ENCODE measurements at regions not wholly inside any gene's neighbourhood (a gene's known extent, or its start where the extent isn't known, plus 50 kb on each side); places are given as distances from the start of the nearest gene placed in this dataset.
A peak's percentile ranks its signal among the peaks of the same experiment; 100 is the strongest.

DNA sequence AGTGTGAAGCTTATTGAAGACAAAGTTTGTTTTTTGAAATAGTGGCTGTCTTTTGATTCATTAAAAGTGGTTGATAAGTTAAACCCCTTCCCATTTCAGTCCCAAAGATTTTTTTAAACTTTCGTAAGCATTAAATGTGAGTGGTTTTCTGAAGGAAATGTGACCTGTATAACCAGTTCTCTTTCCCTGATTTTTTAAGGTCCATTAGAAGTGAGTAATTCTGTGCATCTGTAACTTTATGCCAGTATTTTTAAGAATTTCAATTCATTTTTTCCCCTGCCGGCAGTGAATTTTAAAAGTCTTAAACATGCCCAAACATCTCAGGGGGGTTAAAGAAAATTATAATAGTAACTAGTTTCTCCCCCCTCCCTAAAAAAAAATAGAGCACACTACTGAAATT lies 254.6 kb upstream of the SP8 start:
- DNase-seq = no peak

DNA sequence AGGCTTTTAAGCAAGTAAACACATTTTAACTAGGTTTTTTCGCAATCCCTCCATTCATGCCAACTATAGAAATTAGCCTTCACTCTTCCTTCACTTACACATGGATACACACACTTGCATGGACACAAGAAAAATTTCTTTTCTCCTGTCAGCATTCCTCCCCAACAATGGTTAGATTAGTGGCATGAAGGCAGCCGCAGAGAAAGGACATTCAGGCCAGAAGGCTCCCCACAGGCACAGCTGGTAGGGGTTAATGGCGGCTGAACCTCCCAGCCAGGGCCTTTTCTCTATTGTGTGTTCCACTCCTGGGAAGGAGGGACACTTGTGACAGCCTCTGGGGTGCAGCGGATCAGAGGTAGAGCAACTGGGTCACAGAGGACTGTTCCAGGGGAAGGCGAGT lies 255.0 kb upstream of the SP8 start:
- no peak for DNase-seq

DNA sequence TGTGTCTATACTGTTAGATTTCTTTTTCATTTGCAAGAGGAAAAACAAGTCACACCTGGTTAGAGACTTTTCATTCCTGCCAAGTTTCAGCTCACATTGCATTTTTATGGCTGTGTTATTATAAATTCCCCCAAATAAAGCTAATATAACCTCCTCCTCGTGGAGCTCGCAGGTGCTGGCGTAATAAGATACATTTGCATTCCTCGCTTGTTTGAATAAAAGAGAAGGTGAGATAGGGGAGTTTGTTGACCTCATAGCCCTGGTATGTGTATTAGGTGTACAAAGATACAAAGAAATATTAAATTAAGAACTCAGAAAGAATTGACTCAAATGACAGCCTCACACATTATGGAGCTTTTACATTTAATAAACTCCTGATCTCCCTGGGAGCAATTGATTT lies 257.7 kb upstream of the SP8 start:
- no peak for DNase-seq

DNA sequence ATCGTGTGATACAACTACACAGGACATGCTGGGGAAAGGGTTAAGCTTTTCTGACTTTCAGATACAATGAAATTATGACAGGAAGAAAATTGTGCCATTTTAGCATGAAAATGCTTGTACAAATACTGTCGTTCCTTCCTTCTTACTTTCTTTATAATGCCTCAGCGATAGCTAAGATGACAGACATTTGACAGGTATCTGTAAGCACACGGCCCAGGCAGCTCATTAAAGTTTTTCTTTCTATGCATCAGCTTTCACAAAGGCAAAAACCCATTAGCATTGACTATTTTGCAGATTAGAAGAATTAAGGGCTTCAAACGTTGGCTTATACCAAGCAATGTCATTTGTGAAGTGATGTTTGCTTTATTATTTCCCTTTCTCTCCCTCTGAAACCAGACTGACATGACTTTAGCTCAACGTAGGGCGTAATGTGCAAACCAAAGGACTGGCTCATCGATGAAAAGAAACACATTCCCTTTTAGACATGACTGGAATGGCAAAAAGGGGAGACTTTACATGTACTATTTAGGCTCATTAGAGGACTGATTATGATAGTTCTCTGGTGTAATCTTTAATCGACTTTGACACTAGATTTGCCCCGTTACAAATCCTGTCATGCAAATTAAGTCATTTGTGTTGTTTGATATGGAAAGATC lies 258.4 kb upstream of the SP8 start:
- DNase-seq = no peak

DNA sequence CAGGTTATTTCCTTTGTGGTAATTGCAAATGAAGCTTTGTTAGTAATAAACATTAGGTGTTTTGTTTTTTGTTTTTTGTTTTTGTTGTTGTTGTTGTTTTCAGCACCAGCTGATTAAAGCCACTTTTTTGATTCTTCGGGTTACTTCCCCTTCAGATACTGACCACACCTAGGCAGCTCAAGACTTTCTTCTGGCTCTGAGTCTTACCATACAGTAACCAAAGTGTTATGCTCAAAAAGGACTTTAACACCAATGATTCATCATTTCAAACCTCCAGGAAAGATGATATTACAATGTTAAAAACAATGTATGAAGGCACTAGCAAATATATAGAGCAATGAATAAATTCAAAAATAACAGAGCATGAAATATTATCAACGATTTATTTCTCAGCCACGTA lies 265.2 kb upstream of the SP8 start:
- no peak for DNase-seq

DNA sequence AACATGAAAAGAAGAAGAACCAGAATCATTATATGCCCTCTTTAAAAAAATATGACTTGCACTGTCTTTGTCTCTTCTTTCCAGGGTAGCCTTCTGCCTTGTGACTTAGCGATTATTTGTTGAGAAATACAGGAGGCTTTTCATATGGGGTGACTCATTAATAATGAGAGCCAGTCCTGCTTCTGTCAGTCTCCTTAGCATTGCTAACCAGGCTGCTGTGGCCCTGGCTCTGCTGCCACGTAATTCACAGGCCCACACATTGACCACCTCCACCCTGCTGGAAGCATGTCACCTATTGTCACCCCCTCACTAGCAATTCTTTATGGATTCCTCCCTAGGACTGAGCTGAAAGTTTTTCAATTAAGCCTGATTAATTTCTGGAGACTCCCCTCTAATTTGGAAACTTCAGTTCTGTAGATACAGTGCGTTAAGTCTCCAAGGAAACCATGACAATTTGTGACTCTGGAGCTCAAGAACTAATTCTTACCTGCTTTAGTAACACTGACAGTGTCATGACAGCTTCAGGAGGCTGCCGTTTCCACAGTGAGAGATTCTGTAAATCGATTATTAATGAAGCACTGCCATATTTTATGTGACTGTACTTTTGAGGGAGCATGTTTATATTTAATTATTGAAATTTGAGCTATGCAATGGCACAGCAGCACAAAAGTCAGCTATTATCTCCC lies 267.9 kb upstream of the SP8 start:
- no peak for DNase-seq

DNA sequence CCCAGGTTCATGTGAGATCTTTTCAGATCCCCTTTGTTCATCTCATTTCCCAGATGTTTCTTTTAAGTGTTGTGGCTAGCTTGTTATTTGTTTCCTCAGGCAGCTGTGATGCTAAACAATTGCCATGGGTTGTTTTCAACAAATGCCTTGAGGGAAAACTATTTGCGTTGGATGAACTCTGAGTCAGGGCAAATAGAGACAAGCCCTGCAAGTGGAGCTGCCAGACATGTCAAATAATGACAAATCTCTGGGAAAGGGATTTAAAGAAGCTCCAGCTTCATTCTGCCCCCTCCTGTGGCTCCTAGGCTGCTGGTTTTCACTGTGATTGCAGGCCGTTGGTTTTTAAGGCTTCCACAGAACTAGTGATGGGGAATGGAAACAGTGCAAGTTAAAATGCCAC lies 272.4 kb upstream of the SP8 start:
- DNase-seq = no peak

DNA sequence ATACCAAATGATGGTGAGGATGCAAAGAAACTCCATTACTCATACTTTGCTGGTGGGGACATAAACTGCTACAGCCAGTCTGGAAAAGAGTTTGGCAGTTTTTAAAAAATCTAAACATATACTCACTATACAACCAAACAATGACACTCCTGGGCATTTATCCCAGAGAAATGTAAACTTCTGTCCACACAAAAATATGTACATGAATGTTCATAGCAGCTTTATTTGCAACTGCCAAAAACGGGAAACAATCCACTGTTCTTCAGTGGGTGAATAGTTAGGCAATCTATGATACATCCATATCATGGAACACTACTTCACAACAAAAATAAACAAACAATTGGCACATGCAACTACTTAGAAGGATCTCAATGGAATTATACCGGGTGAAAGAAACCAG lies 276.4 kb upstream of the SP8 start:
- DNase-seq = no peak

DNA sequence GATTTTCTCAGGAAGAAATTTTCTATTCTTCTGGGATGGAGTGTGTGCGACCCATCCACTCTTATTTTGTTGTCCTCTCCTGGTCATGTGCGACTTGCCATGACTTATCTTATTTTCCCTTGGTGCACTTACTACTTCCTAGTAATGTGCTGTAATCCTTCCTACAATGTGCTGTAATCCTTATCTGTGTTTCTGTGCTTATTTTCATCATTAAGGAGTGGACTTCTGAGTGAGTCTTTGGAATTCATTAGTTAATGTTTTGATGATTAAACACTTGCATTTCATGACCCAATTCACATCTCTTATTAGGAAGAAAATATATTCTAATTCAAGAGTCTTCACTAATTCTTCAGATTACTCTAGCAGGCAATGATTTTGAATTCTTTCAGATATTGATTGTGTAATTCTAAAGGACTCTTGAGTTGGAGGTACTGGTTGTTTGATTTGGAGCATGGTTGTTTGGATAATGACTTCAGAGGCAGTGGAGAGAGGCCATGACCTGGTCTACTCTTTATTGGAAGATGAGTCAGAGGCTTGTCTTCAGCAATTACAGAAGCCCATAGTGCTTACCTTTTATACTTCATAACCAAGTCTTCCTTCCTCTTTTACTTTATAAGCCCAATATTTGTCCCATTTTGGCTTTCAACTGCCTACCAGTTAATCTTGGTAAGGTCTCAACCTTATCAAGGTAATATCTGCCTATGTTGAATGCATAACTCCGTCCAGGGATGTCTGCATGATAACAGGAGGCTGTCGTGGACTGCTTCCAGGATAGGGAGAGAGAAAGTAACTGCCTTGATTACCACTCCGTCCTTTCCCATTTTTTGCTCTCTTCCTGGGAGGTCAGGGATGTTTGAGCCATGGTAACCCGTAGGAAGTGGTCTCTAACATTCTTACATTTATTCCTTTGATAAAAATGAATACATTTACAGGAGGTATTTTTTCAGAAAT lies 278.3 kb upstream of the SP8 start:
- no peak for DNase-seq

DNA sequence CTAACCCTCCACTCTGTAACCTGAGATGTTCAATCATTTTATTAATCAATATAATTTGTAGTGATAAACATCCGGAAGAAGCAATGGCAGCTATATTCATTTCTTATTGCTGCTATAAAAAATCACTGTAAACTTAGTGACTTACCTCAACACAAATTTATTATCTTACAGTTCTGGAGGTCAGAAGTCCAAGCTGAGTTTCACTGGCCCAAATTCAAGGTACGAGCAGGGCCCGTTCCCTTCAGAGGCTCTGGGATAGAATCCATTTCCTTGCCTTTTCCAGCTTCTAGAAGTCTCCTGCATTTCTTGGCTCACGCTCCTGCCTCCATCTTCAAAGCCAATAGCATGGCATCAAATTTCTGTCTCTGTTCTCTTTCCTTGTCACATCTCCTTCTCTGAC lies 279.5 kb upstream of the SP8 start:
- DNase-seq = no peak

DNA sequence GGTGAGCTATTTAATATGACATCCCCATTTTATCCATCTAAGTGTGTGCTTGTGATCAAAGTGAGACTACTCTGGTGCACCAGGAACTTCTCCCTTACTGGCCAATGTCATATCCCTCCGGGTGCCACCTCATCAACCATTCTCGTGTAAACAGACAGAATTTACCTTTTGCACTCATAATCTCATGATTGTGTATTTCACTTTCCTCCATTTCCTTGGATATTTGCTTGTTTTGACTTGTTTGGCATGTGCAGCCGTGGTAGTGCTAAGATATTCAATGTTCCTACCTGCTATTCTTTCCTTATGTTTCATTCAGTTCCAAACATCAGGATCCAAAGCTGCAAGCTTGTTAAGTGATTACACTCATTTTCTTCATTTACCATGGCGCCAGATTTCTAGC lies 280.5 kb upstream of the SP8 start:
- DNase-seq = no peak

DNA sequence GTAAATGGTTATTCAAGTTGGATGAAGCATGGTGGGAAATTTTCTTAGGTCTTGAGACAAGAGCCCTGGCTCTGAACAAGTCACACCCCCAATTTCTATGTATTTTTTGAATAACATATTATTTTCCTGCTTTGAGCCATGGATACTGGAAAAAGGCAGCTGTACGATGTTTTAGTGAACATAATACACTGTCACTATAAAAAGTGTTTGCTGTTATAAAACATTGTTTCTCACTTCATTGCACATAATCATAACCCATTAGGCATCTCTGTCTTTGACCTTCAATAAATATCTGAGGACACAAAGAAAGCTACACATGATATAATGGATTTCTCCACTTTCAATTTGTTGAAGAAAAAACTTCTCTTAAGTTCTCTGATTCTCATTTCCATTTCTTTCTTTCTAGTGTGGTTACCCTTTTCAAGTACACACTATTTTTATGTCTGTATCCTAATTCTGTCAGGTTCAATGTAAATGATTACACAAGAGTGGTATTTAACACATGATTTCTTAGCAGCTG lies 283.9 kb upstream of the SP8 start:
- no peak for DNase-seq

DNA sequence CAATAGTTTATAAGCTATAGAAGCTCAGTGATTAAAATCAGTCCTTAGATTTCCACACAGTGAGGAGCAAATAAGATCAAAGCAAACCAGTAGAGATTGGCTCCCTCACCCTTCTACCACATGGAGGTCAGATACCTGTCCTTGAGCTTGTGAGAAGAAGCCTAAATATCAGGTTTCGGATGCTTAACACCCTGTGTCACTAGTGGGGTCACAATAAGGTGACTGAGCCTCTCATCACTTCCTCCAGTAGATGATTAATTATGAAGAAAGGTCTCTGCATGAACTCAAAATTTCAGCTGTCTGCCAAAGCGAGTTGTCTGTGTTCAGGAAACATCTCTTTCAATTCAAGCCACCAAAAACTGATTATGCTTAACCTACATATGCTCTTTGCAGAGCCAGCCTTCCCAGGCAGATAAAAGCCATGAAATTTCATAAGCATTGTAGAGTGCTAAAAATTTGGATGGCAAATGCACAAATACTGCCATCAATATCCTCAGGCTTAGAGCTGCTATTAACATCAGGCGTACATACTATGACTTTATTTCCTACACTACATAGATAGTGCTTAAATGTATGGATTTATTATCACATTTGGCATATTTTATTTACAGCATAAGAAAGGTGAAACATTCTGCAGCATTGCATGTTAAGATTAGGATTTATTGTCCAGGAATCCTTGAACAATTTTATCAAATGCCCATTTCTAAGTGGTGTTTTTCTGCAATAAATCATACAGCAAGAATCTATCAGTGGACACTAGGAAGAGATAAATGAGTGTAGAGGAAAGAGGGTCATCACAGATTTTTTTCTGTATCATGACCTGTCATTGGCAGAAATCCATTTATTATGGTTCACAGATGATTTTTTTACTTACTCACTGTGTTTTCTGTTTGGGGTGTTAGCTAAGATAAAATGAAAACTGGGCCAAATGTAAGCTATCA lies 285.1 kb upstream of the SP8 start:
- DNase-seq = no peak

DNA sequence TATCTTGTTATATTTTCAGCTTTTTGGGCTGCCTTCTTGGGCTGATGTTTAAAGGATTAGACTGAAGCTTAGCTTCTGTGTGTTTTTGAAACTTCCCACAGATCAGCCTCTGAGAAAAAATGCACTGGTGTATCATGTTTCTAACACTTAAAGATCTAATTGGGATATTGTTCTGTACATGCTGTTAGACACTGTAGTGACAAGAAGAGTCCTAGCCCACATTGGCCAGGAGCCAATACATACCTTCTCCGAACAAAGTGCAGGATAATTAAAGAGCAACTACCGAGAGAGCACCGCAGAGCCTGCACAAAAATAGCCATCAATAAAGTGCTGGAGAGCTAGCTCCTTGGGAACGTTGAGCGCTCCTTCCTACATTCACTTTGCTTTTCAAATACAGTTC lies 289.4 kb upstream of the SP8 start:
- DNase-seq = peak; percentile 86

DNA sequence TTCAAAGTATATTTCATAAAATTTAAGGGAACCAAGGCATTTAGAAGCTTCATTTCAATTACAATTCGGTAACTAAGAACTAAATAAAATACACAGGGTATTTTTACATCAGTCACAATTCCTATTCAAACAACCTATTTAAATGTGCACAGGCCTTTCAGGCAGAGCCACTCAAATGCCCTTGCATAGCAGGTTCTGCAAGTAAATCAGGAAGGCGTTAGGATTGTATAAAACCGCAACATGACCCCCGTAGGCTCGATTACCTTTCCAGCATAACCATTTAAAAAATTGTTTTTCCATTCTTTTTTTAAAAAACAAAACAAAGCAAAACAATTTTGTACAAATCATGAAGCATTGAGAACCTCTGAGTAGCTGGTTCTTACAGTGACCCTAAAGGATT lies 289.9 kb upstream of the SP8 start:
- no peak for DNase-seq

DNA sequence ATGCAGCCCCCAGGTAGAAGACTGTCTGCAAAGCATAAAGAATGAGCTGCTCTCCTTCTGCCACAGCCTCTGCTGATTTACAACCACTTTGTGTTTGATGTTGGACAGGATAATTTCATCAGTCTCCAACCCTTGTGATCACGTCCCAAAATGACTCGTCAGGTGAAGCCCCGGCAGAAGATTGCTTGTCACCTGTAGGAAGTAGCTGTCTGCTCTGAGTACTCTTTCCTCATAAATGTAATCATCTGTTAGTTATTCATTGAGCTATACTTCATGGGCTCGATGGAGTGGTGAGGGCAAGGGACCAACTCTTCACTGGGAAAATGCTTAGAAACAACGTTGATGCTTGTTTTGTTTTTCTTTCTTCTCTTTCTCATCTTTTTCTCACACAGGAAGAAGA lies 290.9 kb upstream of the SP8 start:
- no peak for DNase-seq

DNA sequence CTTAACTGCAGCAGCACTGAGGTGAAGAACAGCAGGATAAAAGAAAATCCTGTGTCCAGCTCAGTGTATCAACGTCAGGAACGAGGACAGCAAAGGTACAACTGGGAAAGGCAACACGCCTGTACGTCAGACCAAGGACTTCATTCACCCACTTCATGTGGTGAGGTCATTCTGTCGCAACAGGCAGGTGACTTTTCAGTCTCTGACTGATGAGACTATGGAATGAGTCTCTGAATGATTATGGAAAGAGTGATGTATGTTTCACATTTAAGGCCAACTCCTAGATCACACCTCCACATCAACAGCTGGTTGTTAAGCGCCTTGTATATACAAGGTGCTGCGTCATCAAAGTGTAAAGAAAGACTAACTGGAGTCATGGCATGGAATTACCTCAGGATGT lies 297.6 kb upstream of the SP8 start:
- DNase-seq = no peak

DNA sequence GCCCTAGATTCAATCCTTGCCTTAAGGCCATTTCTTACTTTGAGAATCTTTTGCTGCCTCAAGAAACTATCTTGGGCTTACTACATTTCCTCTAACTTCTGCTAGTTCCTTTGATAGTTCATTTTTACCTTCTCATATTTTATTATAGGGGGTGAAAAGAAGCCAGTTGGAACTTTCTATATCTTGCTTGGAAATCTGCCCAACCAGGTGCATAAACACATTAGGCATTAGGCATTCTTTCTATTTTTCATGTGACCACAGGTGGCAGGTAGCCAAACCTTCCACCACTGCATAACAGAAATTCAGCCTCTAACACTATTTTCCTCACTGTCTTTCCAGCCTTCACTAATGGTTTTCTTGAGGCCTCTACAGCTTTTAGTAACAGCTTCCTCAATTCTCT lies 300.0 kb upstream of the SP8 start:
- no peak for DNase-seq

DNA sequence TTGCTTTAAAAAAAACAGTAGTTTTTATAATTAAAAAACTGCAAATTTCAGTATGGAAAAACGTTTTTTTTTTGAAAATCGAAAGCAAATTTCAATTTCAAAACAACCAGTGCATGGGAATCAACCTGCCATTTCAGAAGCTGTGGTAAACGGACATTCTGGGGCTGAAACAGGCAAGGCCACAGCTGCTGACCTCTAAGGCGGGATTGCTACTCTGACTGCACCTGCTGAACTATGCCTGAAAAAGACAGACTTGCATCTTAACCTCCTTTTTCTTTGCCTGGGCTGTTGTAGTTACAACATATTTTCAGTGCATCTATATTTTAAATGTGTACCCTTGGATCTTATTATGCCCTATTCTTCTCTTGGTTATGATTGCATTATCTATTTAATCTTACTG lies 303.0 kb upstream of the SP8 start:
- DNase-seq = no peak

DNA sequence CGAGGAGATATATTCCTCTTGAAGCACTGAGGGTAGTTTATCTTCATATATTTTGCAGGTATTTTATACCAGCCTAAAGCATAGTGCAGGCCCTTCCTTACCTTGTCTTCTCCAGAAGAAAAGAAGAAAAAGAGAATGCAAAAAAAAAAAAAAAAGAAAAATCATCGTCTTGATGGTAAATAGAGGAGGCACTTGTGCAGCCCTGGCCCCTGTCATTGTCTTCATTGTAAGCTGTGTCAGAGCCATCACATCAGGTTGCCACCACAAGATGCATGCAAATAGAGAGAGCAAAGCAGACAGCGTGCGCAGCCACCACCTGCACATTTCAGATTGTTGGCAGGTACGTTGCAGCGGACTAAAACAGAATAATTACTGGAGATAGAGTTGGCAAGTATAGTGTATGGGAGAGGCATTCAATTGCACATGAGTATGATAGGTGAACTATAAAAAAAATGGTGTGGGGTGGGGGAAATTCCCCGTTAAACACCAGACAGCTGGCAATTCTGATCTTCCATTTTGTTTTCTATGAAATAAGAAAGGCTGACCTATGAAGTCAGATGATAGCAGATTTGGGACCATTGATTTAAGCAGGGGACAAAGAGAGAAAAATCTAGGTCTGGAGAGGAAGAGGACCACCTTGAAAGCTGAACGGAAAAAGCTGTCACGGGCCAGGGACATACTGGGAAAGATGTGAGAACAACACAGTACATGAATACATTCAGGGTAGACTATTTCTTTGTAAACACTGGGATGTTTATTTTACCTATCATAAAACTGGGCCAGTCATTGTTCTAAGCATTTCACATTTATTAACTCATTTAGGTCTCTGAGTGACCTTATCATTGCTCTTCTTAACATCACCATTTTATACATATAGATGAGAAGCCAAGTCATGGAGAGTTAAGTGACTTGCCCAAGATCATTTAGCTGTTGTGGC lies 306.3 kb upstream of the SP8 start:
- DNase-seq = peak; percentile 24

DNA sequence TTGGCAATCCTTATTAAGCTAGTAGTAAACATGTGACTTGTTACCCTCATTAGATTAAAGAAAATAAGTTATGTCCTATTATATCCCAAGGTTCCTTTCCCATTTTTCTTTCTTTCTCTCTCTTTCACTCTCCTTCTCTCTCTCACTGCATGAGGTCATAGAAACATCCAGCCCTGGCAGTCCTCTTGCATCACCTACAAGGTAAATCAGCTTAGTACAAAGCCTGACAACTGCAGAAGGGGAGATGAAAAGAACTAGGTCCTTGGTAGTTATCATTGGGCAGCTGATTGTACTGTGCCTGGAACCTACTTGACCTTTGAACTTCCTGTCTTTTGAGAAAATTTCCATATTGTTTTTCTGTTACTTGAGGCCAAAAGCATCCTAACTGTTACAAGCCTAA lies 307.9 kb upstream of the SP8 start:
- no peak for DNase-seq
